Caco-2 (cell line): ENCODE measurements at regions not wholly inside any gene's neighbourhood (a gene's known extent, or its start where the extent isn't known, plus 50 kb on each side); places are given as distances from the start of the nearest gene placed in this dataset.

Experiments used
- BruUV-seq: library from RNA; stranded (reverse); fragments of 400-500 nt; replicated peaks from 2 replicates; lab custom pipeline; 2021; lab: Mats Ljungman, UMichigan
- CTCF ChIA-PET: fragments of 300-600 bp; sonication (Branson Sonifier 250); formaldehyde crosslinking; loops from one replicate; lab custom pipeline; 2022; ENCODE audit warnings: antibody characterized with exemption; lab: Charles Lee
- POLR2A ChIA-PET: fragments of 300-600 bp; sonication (Branson Sonifier 250); formaldehyde crosslinking; loops from one replicate; lab custom pipeline; 2022; ENCODE audit warnings: antibody characterized with exemption; lab: Charles Lee
- DNase-seq, 2 experiments: peaks; one replicate each; pipeline versions ENCODE4 v3.0.0 to v3.0.0-alpha.2; 2020 to 2022
- H3K27me3 ChIP-seq: replicated peaks from 2 replicates; pipeline ENCODE4 v1.6.0; 2011; ENCODE audit warnings: low read length; ENCODE audit not compliant: control insufficient read depth, insufficient read depth
- H3K36me3 ChIP-seq: 2 replicates; pipeline ENCODE4 v1.5.1; 2011; ENCODE audit warnings: low read length; ENCODE audit not compliant: control insufficient read depth, insufficient read depth
- H3K4me1 ChIP-seq: fragments of 250-450 bp; sonication (Bioruptor Pico); 2 replicates; pipeline ENCODE4 v1.5.1; 2020; ENCODE audit warnings: mild to moderate bottlenecking
- H3K4me3 ChIP-seq: 2 replicates; pipeline ENCODE4 v1.5.1; 2011; ENCODE audit warnings: low read depth, mild to moderate bottlenecking, control low read depth, low read length
- H3K9me3 ChIP-seq: fragments of 250-450 bp; sonication (Bioruptor Pico); 2 replicates; pipeline ENCODE4 v1.5.1; 2020; ENCODE audit warnings: mild to moderate bottlenecking, moderate library complexity
- H3K27ac Mint-ChIP-seq: one replicate; pipeline ENCODE4 v1.8.0; 2022; ENCODE audit warnings: mixed read lengths; ENCODE audit not compliant: unreplicated experiment
- H3K27me3 Mint-ChIP-seq: one replicate; pipeline ENCODE4 v1.8.0; 2022; ENCODE audit warnings: mixed read lengths; ENCODE audit not compliant: insufficient read depth, unreplicated experiment
- H3K36me3 Mint-ChIP-seq: one replicate; pipeline ENCODE4 v1.8.0; 2022; ENCODE audit warnings: mild to moderate bottlenecking, mixed read lengths; ENCODE audit not compliant: insufficient read depth, unreplicated experiment
- H3K4me1 Mint-ChIP-seq: one replicate; pipeline ENCODE4 v1.8.0; 2022; ENCODE audit warnings: low read depth, mixed read lengths; ENCODE audit not compliant: unreplicated experiment
- H3K4me3 Mint-ChIP-seq: one replicate; pipeline ENCODE4 v1.8.0; 2022; ENCODE audit warnings: mild to moderate bottlenecking, moderate library complexity, mixed read lengths; ENCODE audit not compliant: unreplicated experiment
- H3K9me3 Mint-ChIP-seq: one replicate; pipeline ENCODE4 v1.8.0; 2022; ENCODE audit warnings: mixed read lengths; ENCODE audit not compliant: unreplicated experiment
- intact Hi-C: fragments of 100-400 bp; cut with micrococcal nuclease; formaldehyde crosslinking; loops from one replicate; pipeline ENCODE4 v1.10.0; 2022; ENCODE audit not compliant: unreplicated experiment
- TF ChIP-seq, protein P1 (sequence below), 2 experiments: fragments of 200-600 bp in 1 of 2; IDR thresholded peaks; 1 replicate in 1 of 2; 2 replicates in 1 of 2; pipeline versions ENCODE4 v1.5.1 to v1.8.0; 2011 to 2022; ENCODE audit warnings: antibody characterized with exemption in 1 of 2, control low read depth in 1 of 2, inconsistent platforms in 1 of 2, low read depth in 1 of 2, low read length in 1 of 2, mild to moderate bottlenecking in 1 of 2, moderate library complexity in 1 of 2; ENCODE audit not compliant: insufficient read depth in 1 of 2, severe bottlenecking in 1 of 2, unreplicated experiment in 1 of 2

DNA sequence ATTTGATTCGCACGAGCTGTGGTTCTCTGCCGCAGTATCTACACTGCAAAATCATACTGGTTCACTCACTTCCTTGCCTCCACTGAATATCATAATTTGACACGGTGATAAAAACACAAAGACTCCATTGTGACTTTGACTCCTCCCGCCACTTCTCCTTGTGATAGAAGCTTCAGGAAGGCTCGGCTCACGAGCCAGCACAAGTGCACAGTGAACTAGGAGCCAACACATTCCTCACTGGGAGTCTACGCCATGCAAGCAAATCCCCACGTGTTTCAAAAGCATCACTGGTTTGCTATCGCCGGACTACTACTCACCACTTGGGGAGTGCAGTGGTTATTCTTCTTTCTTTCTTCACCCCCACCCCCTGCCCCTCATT lies 293.3 kb upstream of the PARD3B start:
- BruUV-seq, result no TSS peak
- intact Hi-C loops, result no loop called here
- TF ChIP-seq, protein P1, sequence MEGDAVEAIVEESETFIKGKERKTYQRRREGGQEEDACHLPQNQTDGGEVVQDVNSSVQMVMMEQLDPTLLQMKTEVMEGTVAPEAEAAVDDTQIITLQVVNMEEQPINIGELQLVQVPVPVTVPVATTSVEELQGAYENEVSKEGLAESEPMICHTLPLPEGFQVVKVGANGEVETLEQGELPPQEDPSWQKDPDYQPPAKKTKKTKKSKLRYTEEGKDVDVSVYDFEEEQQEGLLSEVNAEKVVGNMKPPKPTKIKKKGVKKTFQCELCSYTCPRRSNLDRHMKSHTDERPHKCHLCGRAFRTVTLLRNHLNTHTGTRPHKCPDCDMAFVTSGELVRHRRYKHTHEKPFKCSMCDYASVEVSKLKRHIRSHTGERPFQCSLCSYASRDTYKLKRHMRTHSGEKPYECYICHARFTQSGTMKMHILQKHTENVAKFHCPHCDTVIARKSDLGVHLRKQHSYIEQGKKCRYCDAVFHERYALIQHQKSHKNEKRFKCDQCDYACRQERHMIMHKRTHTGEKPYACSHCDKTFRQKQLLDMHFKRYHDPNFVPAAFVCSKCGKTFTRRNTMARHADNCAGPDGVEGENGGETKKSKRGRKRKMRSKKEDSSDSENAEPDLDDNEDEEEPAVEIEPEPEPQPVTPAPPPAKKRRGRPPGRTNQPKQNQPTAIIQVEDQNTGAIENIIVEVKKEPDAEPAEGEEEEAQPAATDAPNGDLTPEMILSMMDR (IDR thresholded peaks at IDR 0.05; ENCODE audit: insufficient read depth in 1 of 2, low read depth in 1 of 2, low read length in 1 of 2, severe bottlenecking in 1 of 2, unreplicated experiment in 1 of 2), result no peak
- H3K27me3 Mint-ChIP-seq, result no peaks in the 10 kb centered on the region
- H3K36me3 Mint-ChIP-seq, result no peaks in the 10 kb centered on the region
- DNase-seq, result no peak
- H3K4me3 Mint-ChIP-seq, result no peak overlapping the region
- no peaks in the 10 kb centered on the region for H3K9me3 Mint-ChIP-seq
- Histone ChIP-seq H3K27me3 (no peaks in the 10 kb centered on the region), H3K9me3 (no peaks in the 10 kb centered on the region), H3K4me3 (no peak overlapping the region), H3K36me3 (no peaks in the 10 kb centered on the region), H3K4me1 (no peaks in the 10 kb centered on the region)
- H3K27ac Mint-ChIP-seq, result no peak overlapping the region
- ChIA-PET POLR2A (no interaction called here), CTCF (no interaction called here)
- peaks cover 1% of the 10 kb centered on the region for H3K4me1 Mint-ChIP-seq

DNA sequence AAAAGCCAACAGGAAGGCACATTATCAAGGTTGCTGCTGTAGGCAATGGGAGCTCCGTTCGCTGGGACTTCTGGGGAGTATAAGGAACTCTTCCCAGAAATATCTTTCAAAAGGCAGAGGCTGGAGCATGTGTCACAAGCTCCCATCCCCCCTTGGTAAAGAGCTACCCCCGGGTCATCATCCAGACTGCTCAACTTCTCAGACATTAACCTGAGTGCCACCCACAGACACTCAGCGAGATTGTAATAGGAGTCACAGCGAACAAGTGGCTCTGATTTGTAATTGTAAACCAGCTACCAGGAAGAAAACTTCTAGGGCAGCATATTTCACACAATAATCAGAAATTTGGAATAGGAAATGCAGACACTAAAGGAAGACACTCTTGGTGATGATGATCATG lies 290.2 kb upstream of the PARD3B start:
- DNase-seq, result no peak
- Mint-ChIP-seq H3K9me3 (no peaks in the 10 kb centered on the region), H3K4me3 (no peak overlapping the region), H3K4me1 (peaks cover 22% of the 10 kb centered on the region), H3K36me3 (no peaks in the 10 kb centered on the region), H3K27me3 (no peaks in the 10 kb centered on the region), H3K27ac (no peak overlapping the region)
- Histone ChIP-seq H3K36me3 (no peaks in the 10 kb centered on the region), H3K4me1 (peaks cover 9% of the 10 kb centered on the region; the same call in 1 of the 2 replicates), H3K9me3 (no peaks in the 10 kb centered on the region), H3K4me3 (no peak overlapping the region), H3K27me3 (no peaks in the 10 kb centered on the region)
- no TSS peak for BruUV-seq
- ChIA-PET CTCF (interaction anchor here (1.2 kb wide), 1 partner anchor 110 kb away, joined by 3 read pairs; no protein-coding TSS in a partner anchor), POLR2A (no interaction called here)
- TF ChIP-seq, protein P1 (IDR thresholded peaks at IDR 0.05; ENCODE audit: insufficient read depth in 1 of 2, low read depth in 1 of 2, low read length in 1 of 2, severe bottlenecking in 1 of 2, unreplicated experiment in 1 of 2), result no peak
- intact Hi-C loops, result no loop called here

DNA sequence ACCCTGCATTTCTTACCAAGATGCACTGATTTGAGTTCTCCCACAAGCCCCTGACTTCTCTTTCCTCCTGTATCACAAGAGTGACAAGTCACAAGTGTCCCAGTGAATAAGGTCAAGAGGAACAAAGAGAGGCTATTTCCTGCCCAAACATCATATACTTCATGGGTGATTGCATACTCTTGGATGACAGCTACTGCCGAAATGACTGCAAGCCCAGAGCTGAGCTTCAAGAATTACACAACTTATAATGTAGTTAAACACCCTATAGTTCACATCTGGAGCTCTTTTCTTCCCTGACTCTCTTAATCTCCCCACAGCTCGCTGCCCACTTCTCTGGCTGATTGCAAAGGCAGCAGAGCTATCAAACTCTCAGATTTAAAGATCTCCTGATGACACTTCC lies 289.7 kb upstream of the PARD3B start:
- TF ChIP-seq, protein P1 (IDR thresholded peaks at IDR 0.05; ENCODE audit: insufficient read depth in 1 of 2, low read depth in 1 of 2, low read length in 1 of 2, severe bottlenecking in 1 of 2, unreplicated experiment in 1 of 2), result no peak
- POLR2A ChIA-PET, result no interaction called here
- Histone ChIP-seq H3K27me3 (no peaks in the 10 kb centered on the region), H3K4me3 (no peak overlapping the region), H3K4me1 (peaks cover 9% of the 10 kb centered on the region; the same call in 1 of the 2 replicates), H3K9me3 (no peaks in the 10 kb centered on the region), H3K36me3 (no peaks in the 10 kb centered on the region)
- Mint-ChIP-seq H3K27me3 (no peaks in the 10 kb centered on the region), H3K27ac (no peak overlapping the region), H3K9me3 (no peaks in the 10 kb centered on the region), H3K4me3 (no peak overlapping the region), H3K4me1 (peaks cover 26% of the 10 kb centered on the region), H3K36me3 (no peaks in the 10 kb centered on the region)
- no peak for DNase-seq
- BruUV-seq, result no TSS peak
- CTCF ChIA-PET, result interaction anchor here (1.2 kb wide), 1 partner anchor 110 kb away, joined by 3 read pairs; no protein-coding TSS in a partner anchor
- intact Hi-C loops, result no loop called here
